Loucy (cell line): ENCODE measurements at regions not wholly inside any gene's neighbourhood (a gene's known extent, or its start where the extent isn't known, plus 50 kb on each side); places are given as distances from the start of the nearest gene placed in this dataset.

Source experiments
- CTCF ChIP-seq: fragments of 200-600 bp; sonication (generic); conservative IDR thresholded peaks from 2 replicates; pipeline ENCODE4 v1.5.1; 2014; ENCODE audit warnings: mild to moderate bottlenecking, antibody characterized with exemption, low read length
- EZH2phosphoT487 ChIP-seq: fragments of 200-600 bp; IDR thresholded peaks from 2 replicates; pipeline ENCODE4 v1.6.1; 2018; ENCODE audit warnings: antibody characterized with exemption, mild to moderate bottlenecking, moderate library complexity, borderline replicate concordance

- TF ChIP-seq CTCF (no peak), EZH2phosphoT487 (no peak)
Observed at GRCh38 chr14:66413901-66414300, 72.3 kb upstream of the CCDC196 start.
